ENCODE measurements at regions not wholly inside any gene's neighbourhood (a gene's known extent, or its start where the extent isn't known, plus 50 kb on each side); places are given as distances from the start of the nearest gene placed in this dataset.

DNA sequence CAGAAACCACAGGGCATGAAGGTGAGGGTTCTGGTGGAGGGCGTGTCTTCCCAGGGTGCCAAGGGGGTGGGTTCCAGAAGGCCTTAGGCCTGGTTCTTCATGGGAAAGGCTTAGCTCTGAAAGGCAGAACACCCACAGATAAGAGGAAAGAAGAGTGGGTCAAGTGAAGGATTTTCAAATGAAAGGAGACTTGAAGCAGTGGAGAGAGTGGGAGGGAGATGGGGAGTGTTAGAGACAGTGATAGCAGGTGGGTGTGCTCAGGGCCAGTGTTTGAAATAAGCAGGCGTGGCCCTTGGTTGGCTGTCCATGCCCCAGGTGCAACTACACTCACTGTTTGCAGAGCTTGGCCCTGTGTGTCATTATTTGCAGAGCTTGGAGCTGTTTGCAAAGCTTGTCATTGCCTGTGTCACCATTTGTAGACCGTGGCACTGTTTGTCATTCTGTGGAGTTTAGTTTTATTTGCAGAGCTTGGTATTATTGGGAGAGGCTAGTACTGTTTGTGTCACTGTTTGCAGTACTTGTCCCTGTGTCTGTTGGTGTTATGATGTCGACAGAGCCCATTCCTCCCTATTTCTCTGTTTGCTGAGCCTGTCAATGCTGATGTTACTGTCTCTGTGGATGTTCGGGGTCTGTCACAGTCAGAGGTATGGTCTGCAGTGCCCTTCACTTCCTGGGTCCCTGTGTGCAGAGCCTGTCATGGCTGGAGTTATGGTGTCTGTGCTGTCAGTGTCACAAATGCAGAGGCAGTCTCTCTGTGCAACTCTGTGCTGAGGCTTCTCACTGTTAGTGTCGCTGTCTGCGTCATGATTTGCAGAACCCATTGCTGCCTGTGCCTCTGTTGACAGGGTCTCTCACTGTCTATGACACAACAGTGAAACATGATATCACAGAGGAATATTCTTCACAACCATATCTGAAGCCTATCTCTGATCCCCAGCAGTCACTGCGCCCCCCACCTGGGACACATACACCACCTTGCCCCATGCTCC lies 127.7 kb upstream of the LRFN2 start:
- peak; percentile 98 for DNase-seq

DNA sequence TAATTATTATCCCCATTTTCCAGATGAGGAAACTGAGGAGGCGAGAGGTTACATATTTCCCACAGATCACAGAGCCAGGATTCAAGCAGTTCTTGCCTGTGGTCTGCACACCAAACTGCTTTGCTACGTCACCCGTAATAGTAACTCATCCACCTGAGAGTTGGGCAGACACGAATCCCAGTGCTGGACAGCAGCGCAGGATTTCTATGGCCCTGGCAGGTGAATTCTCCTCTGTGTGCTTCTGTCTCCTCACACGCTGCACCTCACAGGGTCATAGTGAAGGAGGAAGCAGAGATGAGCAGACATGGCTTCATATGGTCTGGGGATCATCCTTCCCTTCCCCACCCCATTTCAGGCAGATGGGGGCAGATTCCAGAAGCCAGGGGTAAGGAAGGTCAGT lies 127.0 kb upstream of the LRFN2 start:
- DNase-seq = peak; percentile 66

DNA sequence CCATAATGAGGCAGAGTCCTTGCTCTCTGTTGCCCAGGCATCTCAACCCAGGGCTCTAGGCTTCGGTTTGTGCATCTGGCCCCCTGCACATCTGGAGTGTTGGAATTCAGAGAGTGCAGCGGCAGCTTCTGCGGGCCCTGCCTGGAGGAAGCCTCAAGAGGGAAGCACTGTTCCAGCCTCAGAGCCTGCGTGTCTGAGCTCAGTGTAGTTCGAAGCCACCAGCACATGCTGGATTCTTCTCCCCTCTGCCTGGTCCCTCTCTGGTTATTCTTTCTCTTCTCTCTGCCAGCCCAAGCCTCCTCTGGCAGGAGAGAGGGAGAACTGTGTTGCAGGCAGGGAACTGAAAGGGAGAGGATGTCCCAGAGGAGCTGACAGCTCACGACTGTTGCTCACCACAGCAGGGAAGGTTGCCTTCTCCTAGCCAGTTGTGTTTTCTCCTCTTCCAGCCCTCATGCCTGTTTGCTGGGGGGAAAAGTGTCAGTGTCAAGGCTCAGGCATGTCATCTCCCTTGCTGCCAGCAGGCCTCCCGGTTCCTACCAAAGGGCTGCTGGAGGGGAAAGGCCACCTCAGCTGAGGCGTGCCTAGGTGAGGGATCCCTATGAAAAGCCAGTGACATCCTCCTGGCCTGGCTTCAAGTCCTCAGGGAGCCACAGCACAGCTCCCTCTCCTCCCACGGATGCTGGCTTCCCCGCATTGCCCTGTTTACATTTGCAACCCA lies 126.0 kb upstream of the LRFN2 start:
- peak; percentile 55 for DNase-seq

DNA sequence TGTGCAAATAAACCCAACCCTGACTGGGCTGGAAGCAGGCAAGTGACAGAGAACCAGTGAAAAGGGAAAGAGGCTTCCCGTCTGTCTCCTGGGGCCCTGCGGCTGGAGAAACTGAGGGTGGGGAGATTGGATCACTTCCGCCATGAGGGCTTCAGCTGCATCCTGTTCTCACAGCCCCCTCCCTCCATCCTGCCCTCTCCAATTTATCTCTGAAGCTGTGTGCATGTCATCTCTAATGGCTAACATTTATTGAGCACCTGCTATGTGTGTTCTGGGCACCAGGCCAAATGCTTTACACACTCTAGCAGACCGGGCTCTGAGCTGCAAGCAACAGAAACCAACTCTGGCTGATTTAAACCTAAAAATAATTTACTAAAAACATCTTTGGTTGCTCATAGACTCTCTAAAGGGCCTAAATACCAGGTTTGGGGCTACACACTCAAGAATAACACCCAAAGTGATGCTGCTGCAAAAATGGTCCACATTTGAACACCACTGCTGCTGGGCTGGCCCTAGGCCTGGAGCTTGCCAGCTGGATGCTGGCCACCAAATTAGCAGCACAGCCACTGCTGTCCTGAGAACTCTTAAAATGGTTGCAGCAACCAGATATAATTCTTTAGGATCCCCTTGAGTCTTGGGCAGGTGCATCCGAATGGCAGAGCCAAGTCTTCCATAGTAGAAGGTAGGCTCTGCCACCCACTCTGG lies 123.6 kb upstream of the LRFN2 start:
- peak; percentile 40 for DNase-seq

DNA sequence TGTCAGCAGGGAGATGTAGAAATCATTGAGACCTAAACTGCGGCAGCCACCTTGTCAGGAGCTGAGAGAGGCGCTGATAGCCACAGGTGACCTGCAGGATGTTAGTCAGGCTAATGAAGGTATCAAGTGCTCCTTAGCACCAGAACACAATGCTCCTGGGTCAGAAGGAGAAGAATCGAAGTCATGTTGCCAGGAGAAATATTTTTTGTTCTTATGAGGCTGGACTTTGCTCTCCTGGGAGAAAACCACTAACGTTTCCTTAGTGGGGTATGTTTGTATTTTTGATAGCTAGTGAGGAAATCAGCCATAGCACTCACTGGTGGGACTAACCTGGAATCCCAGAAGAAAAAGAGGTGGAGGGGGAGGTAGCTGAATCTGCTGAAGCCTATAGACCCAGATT lies 120.9 kb upstream of the LRFN2 start:
- DNase-seq = no peak

DNA sequence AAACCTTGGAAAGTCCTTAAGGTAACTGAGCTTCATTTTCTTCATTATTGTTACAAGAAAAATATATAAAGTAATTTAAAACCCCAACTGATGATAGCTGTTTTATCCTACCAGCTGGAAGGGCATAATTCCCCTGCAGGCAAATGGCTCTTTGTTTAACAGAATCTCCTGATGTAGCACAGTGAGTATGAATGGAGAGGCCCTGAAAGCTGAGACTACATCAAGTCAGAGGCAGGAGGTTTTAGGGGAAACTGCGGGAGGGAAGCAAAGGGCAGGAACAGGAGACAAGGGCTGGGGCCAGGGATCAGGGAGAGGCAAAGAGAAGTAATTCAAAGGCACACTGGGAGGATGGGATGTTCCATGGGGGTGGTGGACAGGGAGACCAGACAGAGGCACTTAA lies 119.0 kb upstream of the LRFN2 start:
- no peak for DNase-seq

DNA sequence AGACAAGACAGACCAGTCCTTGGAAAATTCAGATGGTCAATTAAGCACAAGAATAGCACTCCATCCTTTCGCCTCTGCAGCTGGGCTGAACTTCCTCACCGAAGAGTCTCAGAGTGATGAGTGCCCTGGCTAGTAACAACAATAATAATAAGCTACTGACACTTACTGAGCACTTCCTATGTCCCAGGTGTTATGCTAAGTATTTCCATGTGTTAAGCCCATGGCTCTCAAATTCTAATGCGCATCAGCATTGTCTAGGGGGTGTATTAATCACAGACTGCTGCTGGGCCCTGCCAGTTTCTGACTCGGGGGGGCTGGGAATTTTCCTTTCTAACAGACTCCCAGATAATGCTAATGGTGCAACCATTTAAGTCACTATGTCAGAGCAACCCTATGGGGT lies 118.2 kb upstream of the LRFN2 start:
- no peak for DNase-seq

DNA sequence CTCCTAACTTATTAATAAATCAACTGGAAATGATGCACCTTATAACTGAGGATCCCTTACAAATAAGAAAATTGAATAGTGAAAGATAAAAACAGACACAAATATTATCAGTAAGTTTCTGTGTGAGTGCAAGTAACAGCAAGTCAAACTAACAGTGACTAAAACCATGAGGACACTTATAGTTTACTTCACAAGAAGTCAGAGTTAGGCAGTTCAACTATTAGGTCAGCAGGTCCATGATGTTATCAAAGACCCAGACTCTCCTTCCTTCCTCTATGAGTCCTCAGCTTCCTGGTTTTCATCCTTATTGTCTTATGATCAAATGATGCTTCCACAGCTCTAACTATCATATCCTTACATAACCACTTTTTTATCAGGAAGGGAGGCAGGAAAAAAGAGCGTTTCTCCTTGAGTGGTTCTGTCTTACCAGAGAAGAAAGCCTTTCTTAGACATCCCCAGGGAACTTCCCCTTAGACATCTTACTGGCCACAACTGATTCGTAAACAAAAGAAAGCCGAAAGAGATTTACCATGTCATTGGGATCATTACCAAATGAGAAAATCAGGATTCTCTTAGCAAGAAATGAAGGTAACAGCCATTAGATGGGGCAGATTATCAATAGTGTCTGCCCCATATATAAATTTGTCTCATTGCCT lies 114.3 kb upstream of the LRFN2 start:
- no peak for DNase-seq

DNA sequence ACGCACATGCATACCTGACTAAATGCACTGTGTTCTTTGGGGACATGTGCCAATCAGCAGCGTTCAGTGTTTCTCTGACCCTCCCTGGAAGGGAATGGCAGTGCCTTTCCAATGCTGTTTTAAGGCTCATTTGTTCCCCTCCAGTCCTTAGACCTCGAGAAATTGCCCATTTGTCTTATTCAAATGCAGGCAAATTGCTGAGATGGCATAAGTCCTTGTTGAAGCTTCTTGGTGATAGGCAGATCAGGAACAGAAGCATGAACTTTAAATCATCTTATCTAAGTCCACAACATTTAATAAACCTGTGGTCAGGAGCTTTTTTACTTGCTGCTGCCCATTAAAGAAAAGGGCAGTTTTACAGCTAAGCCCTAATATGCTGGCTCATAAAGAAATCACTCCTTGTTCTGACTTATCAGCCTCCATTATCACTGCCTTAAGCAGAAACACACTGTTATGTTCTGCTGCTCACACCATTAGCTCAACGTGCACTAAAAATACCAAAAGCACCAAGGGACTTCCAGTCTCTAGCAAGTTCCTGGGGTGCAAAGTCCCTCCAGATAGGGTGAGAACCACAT lies 112.9 kb upstream of the LRFN2 start:
- DNase-seq = no peak

DNA sequence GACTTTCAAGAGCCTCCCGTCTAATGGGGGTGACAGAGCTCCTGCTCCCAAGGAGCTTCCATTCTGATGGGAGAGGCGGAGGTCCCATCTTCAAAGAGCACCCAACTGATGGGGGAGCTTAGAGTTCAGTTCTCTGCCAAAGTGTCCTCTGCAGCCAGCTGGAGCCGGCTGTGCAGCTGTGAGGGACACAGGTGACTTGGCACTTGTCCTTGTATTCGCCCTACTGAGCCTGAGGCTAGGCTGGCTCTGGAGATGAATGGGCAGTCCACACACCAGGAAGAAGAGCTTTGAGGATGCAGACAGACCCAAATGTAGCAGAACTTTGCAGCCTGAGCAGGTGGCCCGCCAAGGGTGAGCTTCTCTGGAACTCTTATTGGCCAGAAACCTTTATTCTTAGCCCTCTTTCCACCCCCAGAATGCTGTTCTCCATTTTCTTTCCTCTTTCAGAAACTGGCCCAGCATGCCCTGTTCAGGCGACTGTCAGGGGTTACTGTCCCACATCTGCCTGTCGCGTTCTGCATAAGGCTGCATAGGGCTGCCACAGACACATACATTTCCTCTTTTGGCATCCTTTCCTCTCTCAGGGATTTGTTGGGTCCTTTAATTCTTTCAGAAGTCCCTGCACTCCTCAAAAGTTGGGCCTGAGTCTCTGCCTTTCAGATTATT lies 108.7 kb upstream of the LRFN2 start:
- peak; percentile 84 for DNase-seq

DNA sequence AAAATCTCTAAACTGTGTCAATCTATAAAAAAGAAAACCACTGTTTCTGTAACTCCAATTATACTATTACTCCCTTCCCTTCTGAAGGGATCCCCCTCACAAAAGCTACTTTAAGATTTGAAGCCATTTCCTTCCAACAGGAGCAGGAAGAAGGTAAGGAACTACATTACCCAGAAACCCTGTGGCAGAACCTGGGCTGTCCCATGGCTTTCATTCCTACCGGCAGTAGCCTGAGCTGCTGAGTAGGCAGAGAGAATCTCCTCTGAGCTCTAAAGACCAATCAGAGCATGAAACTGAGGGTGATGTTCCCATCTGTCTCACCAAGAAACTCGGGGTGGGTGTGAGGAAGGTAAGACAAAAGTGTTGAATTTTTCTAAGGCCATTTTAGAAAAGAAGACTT lies 108.0 kb upstream of the LRFN2 start:
- peak; percentile 70 for DNase-seq

DNA sequence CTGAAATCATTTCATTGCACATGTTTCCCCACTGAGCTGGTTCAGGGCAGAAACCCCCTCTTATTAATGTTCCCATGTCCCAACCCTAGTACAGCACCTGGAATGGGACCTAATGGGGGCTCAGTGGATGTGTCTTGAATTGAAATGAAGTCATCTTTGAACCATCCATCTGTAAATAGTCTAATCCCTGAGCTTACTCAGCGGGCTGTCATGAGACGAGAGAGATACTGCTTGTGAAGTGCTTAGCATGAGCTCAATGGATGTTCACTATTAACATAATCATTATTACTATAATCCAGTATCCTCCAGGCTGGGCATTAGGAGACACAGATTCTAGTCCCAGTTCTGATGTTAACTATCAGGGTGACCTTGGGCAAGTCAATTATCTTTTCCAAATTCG lies 106.6 kb upstream of the LRFN2 start:
- no peak for DNase-seq

DNA sequence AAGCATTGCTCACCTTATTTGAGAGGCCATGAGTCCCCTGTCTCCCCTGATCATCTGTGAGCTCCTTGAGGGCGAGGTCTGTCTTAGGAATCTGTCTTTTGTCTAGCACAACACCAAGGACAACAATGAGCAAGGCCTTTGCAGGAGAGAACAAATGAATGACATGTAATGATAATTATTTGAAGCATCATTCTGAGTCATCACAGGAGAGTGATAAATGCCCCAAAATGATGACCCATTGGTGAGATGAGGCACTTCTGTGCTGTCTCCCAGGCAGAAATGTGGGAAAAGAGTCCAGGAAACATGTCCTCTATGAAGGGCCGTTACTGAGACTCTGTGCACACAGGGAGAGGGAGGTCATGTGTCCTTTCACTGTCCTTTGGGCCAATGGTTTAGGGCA lies 105.2 kb upstream of the LRFN2 start:
- no peak for DNase-seq

DNA sequence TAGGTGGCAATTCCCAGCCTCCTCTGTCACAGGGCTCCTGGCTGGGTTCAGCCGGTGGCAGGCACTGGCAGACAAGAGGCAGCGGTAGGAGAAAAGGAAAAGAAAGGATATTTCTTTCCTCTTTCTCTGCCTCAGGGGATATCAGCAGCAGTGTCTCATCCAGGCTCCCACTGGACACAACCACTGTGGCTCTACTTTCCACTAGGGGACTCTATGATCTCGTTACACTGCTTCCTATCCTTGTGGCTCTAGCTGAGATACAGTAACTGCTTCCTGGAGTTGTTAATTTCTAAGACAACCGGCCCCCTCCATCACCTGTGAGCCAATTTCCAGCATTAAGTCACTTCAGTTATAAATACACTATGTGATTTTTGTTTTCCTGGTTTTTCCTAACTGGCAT lies 102.0 kb upstream of the LRFN2 start:
- DNase-seq = no peak

DNA sequence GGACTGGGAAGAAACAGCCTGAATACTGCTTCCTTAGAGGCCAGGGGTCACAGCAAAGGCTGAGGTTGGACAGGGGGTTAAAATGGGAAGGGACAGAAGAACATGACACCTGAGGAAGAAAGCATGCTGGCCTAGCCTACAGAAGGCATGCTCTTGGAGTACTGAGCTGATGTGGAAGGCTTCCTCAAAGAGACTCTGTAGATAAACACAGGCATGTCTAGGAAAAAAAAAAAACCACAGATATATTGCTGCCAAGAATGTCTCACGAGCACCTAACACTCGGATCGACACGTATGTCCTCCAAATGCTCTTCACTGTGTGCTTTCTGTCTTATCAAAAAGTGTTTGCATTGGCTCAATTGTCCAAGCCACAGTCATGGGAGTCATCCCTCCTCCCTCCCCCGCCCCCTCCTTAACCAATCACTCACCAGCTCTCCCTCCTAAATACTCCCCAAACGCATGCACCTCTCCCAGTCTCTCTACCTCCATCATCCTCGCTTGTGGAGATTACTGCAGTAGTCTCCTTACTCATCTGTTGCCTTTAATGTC lies 101.1 kb upstream of the LRFN2 start:
- no peak for DNase-seq

DNA sequence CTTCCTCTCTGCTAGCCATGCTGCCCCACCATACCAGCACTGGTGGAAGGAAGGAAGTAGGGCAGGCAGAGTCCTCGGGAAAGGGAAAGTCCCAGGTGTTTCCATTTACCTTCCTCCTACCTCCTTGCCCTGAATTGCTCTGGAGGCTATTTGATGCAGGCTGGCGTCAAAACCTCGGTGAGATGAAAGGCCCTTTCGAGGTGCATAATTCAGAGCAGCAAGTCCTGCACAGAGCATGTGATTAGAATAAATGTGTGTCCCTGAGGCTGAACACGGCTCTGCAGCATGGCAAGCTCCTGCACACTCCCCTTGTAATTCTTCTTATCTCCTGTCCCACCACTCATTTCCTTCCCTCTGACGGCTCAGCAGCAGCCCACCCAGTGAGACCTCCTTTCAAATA lies 98.7 kb upstream of the LRFN2 start:
- no peak for DNase-seq

DNA sequence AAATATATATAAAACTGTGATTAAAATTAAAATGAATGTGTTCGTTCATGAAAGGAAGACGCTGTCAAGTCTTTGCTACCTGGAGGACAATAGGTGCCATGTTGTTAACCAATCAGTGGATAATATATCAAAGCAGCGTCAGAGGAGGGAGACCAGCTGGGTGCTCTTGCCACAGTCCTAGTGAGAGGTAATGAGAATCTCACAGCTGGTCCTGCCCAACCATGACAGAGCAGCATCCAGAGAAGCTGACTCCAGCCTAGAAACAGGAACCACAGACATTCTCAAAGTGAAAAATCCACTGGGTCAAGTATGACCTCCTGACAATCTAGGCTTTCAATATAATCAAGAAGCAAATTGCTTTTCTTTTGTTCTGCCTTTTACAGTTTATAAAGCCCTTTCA lies 94.5 kb upstream of the LRFN2 start:
- no peak for DNase-seq

DNA sequence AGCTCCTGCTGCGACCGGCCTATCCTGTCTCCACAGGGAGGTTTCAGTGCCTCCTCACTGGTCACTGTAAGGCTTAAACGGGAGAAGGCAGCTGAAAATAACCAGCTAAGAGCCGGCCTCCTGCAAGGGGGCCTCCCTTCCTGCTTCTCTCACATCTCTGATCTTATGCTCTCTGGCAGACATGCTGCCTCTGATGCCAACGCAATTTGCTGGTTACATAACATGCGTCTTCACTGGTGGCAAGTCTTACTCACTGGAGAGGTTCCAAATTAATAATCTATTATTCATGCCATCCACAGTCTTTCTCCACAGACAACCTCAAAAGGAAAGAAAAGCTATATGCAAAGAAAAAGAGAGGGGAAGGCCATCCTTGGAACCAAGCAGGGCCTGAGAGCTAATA lies 91.8 kb upstream of the LRFN2 start:
- no peak for DNase-seq

DNA sequence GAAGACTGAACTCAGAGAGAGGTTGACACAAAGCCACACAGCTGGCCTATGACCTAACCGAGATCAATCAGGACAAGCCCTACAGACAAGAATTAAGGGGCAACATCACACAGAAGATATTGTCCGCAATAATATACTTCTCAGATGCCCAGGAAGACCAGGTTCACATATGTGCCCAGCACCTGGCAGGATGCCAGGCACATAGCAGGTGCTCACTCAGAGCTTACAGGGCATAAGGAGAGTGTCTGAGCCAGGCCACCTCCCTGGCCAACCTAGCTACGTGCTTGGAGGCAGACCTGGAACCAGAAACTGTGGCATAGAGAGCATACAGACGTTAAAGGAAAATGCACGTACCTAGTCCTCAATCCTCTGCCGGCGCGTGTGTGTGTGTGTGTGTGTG lies 87.0 kb upstream of the LRFN2 start:
- peak; percentile 70 for DNase-seq

DNA sequence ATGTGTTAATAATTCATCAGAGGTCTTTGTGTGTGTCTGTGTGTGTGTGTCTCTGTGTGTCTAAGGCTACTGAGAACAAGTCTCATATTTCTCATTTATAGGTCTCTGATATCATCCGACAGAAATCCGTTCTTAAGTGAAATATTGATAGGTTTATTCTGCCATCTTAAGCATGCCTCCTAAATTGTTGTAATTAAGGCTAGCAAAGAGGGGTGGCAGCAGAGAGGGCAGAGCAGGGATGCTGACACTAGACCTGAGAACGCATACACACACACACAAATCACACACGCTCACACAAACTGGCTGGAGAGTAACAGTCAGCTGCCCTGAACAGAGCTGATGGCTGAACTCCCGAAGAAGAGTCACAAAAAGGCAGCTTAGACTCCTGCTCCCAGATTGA lies 84.9 kb upstream of the LRFN2 start:
- DNase-seq = peak; percentile 93

DNA sequence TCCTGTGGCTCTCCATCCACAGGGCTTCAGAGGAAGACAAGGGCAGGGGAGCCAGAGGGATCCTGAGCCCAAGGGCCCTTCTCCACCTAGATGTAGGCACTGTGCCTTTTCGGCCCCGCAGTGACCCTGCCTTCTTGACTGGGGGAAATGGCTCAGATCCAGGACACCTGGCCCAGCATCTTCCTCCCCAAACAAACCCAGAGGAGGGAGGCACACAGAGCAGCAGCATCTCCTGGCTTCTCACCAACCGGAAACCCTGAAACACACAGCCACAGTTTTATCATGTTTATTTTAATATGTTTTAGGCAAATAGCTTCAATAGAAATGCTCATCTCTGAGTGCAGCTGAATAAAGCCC lies 84.5 kb upstream of the LRFN2 start:
- no peak for DNase-seq
